GM19324 (cell line): ENCODE measurements at regions not wholly inside any gene's neighbourhood (a gene's known extent, or its start where the extent isn't known, plus 50 kb on each side); places are given as distances from the start of the nearest gene placed in this dataset.
"Not testable (repeated sequence)": the region's sequence is repeated elsewhere in the genome, so short reads cannot be mapped to it uniquely, and the experiment has no call there.

Source experiments
- ATAC-seq: cut with Tn5 transposase; IDR thresholded peaks from one replicate; pipeline ENCODE4 v1.9.1; 2021; ENCODE audit warnings: mild to moderate bottlenecking, moderate library complexity; ENCODE audit not compliant: unreplicated experiment, low FRiP score

GRCh38 chr4:188892837-188893236 lies 753.6 kb downstream of the TRIML1 start:
- ATAC-seq = no peak

- ATAC-seq = no peak
Observed at GRCh38 chr4:188903986-188904385, 764.7 kb downstream of the TRIML1 start.

GRCh38 chr4:188904617-188905016 lies 765.4 kb downstream of the TRIML1 start:
- no peak for ATAC-seq

GRCh38 chr4:188905248-188905647 lies 766.0 kb downstream of the TRIML1 start:
- ATAC-seq = no peak

- no peak for ATAC-seq
Observed at GRCh38 chr4:188911199-188911598, 772.0 kb downstream of the TRIML1 start.

- no peak for ATAC-seq
Observed at GRCh38 chr4:188911707-188912106, 772.5 kb downstream of the TRIML1 start.

- no peak for ATAC-seq
Observed at GRCh38 chr4:188915175-188915574, 775.9 kb downstream of the TRIML1 start.

- no peak for ATAC-seq
Observed at GRCh38 chr4:188918787-188919186, 779.5 kb downstream of the TRIML1 start.

- ATAC-seq = no peak
Observed at GRCh38 chr4:188930822-188931221, 791.6 kb downstream of the TRIML1 start.

- ATAC-seq = no peak
Observed at GRCh38 chr4:188934320-188934962, 795.2 kb downstream of the TRIML1 start.

- no peak for ATAC-seq
Observed at GRCh38 chr4:188941524-188942119, 802.4 kb downstream of the TRIML1 start.

GRCh38 chr4:188942606-188943005 lies 803.4 kb downstream of the TRIML1 start:
- ATAC-seq = no peak

GRCh38 chr4:188949596-188949995 lies 810.4 kb downstream of the TRIML1 start:
- ATAC-seq = no peak

GRCh38 chr4:188955066-188955465 lies 815.8 kb downstream of the TRIML1 start:
- no peak for ATAC-seq

GRCh38 chr4:188956566-188956965 lies 817.3 kb downstream of the TRIML1 start:
- ATAC-seq = no peak

- ATAC-seq = no peak
Observed at GRCh38 chr4:188958346-188958745, 819.1 kb downstream of the TRIML1 start.

- no peak for ATAC-seq
Observed at GRCh38 chr4:188959424-188959823, 820.2 kb downstream of the TRIML1 start.

- ATAC-seq = no peak
Observed at GRCh38 chr4:188960411-188961093, 821.3 kb downstream of the TRIML1 start.

GRCh38 chr4:188971125-188971524 lies 831.9 kb downstream of the TRIML1 start:
- no peak for ATAC-seq

GRCh38 chr4:188975271-188975670 lies 836.0 kb downstream of the TRIML1 start:
- no peak for ATAC-seq

GRCh38 chr4:188976644-188977115 lies 837.4 kb downstream of the TRIML1 start:
- ATAC-seq = no peak

- ATAC-seq = not testable (repeated sequence)
Observed at GRCh38 chr4:188977232-188977631, 838.0 kb downstream of the TRIML1 start.
